ENCODE measurements at regions not wholly inside any gene's neighbourhood (a gene's known extent, or its start where the extent isn't known, plus 50 kb on each side); places are given as distances from the start of the nearest gene placed in this dataset.

DNA sequence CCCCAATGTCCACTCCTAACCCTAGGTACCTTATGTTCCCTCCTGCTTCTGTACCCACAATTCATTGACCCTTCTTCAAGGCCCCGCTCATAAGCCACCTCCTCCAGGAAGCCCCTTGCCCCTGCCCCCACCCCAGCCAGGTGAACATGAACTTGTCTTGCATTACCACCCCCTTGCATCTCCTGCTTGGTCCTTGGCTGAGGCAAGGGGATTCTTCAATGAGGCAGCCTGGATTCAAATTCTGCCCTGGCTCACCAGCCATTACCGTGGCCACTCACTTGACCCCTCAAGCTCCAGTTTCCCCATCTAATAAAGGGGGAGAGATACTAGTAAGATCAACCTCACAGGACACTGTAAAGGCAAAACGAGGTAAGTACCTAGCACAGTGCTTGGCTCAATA lies 193.1 kb downstream of the DICER1 start:
- TF ChIP-seq, protein P1, sequence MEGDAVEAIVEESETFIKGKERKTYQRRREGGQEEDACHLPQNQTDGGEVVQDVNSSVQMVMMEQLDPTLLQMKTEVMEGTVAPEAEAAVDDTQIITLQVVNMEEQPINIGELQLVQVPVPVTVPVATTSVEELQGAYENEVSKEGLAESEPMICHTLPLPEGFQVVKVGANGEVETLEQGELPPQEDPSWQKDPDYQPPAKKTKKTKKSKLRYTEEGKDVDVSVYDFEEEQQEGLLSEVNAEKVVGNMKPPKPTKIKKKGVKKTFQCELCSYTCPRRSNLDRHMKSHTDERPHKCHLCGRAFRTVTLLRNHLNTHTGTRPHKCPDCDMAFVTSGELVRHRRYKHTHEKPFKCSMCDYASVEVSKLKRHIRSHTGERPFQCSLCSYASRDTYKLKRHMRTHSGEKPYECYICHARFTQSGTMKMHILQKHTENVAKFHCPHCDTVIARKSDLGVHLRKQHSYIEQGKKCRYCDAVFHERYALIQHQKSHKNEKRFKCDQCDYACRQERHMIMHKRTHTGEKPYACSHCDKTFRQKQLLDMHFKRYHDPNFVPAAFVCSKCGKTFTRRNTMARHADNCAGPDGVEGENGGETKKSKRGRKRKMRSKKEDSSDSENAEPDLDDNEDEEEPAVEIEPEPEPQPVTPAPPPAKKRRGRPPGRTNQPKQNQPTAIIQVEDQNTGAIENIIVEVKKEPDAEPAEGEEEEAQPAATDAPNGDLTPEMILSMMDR (conservative IDR thresholded peaks at IDR 0.05; ENCODE audit: low read depth in 2 of 2) = no peak
- TF ChIP-seq EZH2 (IDR thresholded peaks at IDR 0.05; ENCODE audit: low read depth, unreplicated experiment) (no peak), ZNF331 (CRISPR knock-in tag; IDR thresholded peaks at IDR 0.05; ENCODE audit: low read depth) (no peak), POLR2AphosphoS5 (IDR thresholded peaks at IDR 0.05; ENCODE audit: low read depth) (no peak), EZH2phosphoT487 (IDR thresholded peaks at IDR 0.05; ENCODE audit: unreplicated experiment) (no peak), STAT1 (IDR thresholded peaks at IDR 0.05; ENCODE audit: unreplicated experiment) (no peak), JUNB (IDR thresholded peaks at IDR 0.05; ENCODE audit: unreplicated experiment) (no peak), CREB1 (CRISPR knock-in tag; IDR thresholded peaks at IDR 0.05; ENCODE audit: low read depth) (no peak), NANOG (IDR thresholded peaks at IDR 0.05; ENCODE audit: borderline replicate concordance) (no peak)
- TF ChIP-seq, protein P2, sequence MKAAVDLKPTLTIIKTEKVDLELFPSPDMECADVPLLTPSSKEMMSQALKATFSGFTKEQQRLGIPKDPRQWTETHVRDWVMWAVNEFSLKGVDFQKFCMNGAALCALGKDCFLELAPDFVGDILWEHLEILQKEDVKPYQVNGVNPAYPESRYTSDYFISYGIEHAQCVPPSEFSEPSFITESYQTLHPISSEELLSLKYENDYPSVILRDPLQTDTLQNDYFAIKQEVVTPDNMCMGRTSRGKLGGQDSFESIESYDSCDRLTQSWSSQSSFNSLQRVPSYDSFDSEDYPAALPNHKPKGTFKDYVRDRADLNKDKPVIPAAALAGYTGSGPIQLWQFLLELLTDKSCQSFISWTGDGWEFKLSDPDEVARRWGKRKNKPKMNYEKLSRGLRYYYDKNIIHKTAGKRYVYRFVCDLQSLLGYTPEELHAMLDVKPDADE (IDR thresholded peaks at IDR 0.05) = no peak
